ENCODE measurements at regions not wholly inside any gene's neighbourhood (a gene's known extent, or its start where the extent isn't known, plus 50 kb on each side); places are given as distances from the start of the nearest gene placed in this dataset.
A peak's percentile ranks its signal among the peaks of the same experiment; 100 is the strongest.
"Not testable (repeated sequence)": the region's sequence is repeated elsewhere in the genome, so short reads cannot be mapped to it uniquely, and the experiment has no call there.

GRCh38 chr5:154644745-154645411 lies 110.3 kb upstream of the LARP1 start:
- Mint-ChIP-seq H3K4me1 (peaks cover 13% of the 10 kb centered on the region), H3K9me3 (peaks cover 18% of the 10 kb centered on the region), H3K4me3 (no peak overlapping the region), H3K27ac (no peak overlapping the region), H3K36me3 (ENCODE audit: low read depth) (peaks cover 4% of the 10 kb centered on the region), H3K27me3 (ENCODE audit: low read depth) (peaks cover 30% of the 10 kb centered on the region)
- no peak for TF ChIP-seq CTCF (IDR thresholded peaks at IDR 0.05; ENCODE audit: unreplicated experiment in 3 of 3)

- Mint-ChIP-seq H3K27ac (no peak overlapping the region), H3K27me3 (ENCODE audit: low read depth) (peaks cover 18% of the 10 kb centered on the region), H3K4me1 (peaks cover 26% of the 10 kb centered on the region), H3K36me3 (ENCODE audit: low read depth) (peaks cover 4% of the 10 kb centered on the region), H3K4me3 (no peak overlapping the region), H3K9me3 (peaks cover 18% of the 10 kb centered on the region)
- TF ChIP-seq CTCF (IDR thresholded peaks at IDR 0.05; ENCODE audit: unreplicated experiment in 3 of 3), result peak in 2 of 3 experiments; percentile 11 to 24
These were observed 112.5 kb upstream of the LARP1 start for GRCh38 chr5:154642499-154643245.

- peaks cover 14% of the 10 kb centered on the region for H3K4me1 Mint-ChIP-seq
- TF ChIP-seq CTCF (IDR thresholded peaks at IDR 0.05; ENCODE audit: unreplicated experiment in 3 of 3), result peak; percentile 67 to 74 (median 67)
- H3K36me3 Mint-ChIP-seq (ENCODE audit: low read depth); H3K27ac Mint-ChIP-seq; H3K27me3 Mint-ChIP-seq (ENCODE audit: low read depth); H3K4me3 Mint-ChIP-seq: not testable (repeated sequence)
- peaks cover 18% of the 10 kb centered on the region for H3K9me3 Mint-ChIP-seq
These were observed 114.9 kb upstream of the LARP1 start for GRCh38 chr5:154640213-154640831.

- H3K27me3 Mint-ChIP-seq (ENCODE audit: low read depth); H3K36me3 Mint-ChIP-seq (ENCODE audit: low read depth); H3K27ac Mint-ChIP-seq; H3K9me3 Mint-ChIP-seq; H3K4me3 Mint-ChIP-seq: not testable (repeated sequence)
- H3K4me1 Mint-ChIP-seq, result peaks cover 14% of the 10 kb centered on the region
These were observed 118.4 kb upstream of the LARP1 start for GRCh38 chr5:154636786-154637185.

- Mint-ChIP-seq H3K4me3 (peak overlapping the region in 1 of 3 experiments; percentile 19), H3K27ac (peak overlapping the region in 1 of 3 experiments; percentile 50), H3K4me1 (peaks cover 14% of the 10 kb centered on the region)
- H3K27me3 Mint-ChIP-seq (ENCODE audit: low read depth); H3K36me3 Mint-ChIP-seq (ENCODE audit: low read depth); H3K9me3 Mint-ChIP-seq: not testable (repeated sequence)
These were observed 118.9 kb upstream of the LARP1 start for GRCh38 chr5:154636271-154636670.

GRCh38 chr5:154633744-154634143 lies 121.4 kb upstream of the LARP1 start:
- H3K27me3 Mint-ChIP-seq (ENCODE audit: low read depth); H3K36me3 Mint-ChIP-seq (ENCODE audit: low read depth); H3K4me1 Mint-ChIP-seq; H3K9me3 Mint-ChIP-seq; H3K27ac Mint-ChIP-seq; H3K4me3 Mint-ChIP-seq: not testable (repeated sequence)

GRCh38 chr5:154631141-154631540 lies 124.0 kb upstream of the LARP1 start:
- TF ChIP-seq CTCF (IDR thresholded peaks at IDR 0.05; ENCODE audit: unreplicated experiment in 3 of 3), result no peak
- Mint-ChIP-seq H3K9me3 (no peaks in the 10 kb centered on the region), H3K27me3 (ENCODE audit: low read depth) (peaks cover 6% of the 10 kb centered on the region)

More at GRCh38 chr5:154631141-154631540, 124.0 kb upstream of the LARP1 start:
- H3K36me3 Mint-ChIP-seq (ENCODE audit: low read depth), result no peaks in the 10 kb centered on the region
- H3K4me1 Mint-ChIP-seq, result no peaks in the 10 kb centered on the region
- H3K27ac Mint-ChIP-seq, result no peak overlapping the region
- H3K4me3 Mint-ChIP-seq, result no peak overlapping the region

Data from nephron (organoid).